ENCODE measurements at regions not wholly inside any gene's neighbourhood (a gene's known extent, or its start where the extent isn't known, plus 50 kb on each side); places are given as distances from the start of the nearest gene placed in this dataset.

- ChIA-PET CTCF (interaction anchor here (4.5 kb wide), 1 partner anchor 293 kb away, joined by 34 read pairs; no protein-coding TSS in a partner anchor), POLR2A (no interaction called here)
- H3K9me3 Mint-ChIP-seq: no peaks in the 10 kb centered on the region
- peaks cover 5% of the 10 kb centered on the region for H3K27me3 Mint-ChIP-seq
- H3K4me1 Mint-ChIP-seq: no peaks in the 10 kb centered on the region
- no peak for TF ChIP-seq CTCF (IDR thresholded peaks at IDR 0.05)
- DNase-seq: no peak
- ATAC-seq (ENCODE audit: low read depth): no peak
- no peak overlapping the region for H3K27ac Mint-ChIP-seq
- no peaks in the 10 kb centered on the region for H3K36me3 Mint-ChIP-seq (ENCODE audit: low read depth)
- H3K4me3 Mint-ChIP-seq: no peak overlapping the region
- intact Hi-C loops (cut with micrococcal nuclease): loop anchor here (2.0 to 10.0 kb wide), 2 partner anchors 89 to 509 kb away; no protein-coding TSS in a partner anchor
Observed at GRCh38 chr2:60706021-60706420, 50.0 kb upstream of the PAPOLG start.
